ENCODE measurements at regions not wholly inside any gene's neighbourhood (a gene's known extent, or its start where the extent isn't known, plus 50 kb on each side); places are given as distances from the start of the nearest gene placed in this dataset.

DNA sequence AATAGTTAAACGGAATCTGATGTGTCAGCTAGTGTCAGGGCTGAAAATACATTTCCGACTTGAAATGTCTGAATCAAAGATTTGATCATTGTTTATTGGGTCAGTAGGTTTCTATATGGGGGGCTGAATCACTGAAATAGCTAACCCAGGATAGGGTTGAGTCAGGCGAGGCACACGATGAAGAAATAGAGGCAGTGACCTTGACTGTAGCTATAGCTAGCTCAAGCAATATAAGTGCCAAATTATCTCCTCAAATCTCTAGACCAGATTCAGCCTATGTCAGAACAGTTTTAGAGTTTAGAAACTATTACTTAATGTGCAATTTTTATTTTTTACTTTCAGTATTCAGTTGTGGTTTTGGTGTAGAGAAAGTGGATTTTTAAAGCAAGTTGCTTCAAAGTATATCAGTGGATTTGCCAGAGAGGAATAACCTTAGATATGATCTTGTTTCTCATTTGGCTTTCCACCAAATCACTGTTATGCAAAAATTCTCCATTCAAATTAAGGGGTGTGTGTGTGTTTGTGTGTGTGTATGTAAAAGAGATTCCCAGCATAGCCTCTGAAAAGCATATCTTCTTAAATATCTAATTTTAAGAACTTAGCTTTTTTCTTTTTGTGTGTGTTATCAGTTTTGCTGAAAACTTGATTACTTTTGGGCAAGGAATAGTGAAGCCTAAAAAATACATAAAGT lies 100.3 kb upstream of the RPL34 start:
- H3K4me2 ChIP-seq (replicated peaks; ENCODE audit: low read depth, low read length, poor library complexity, severe bottlenecking), result no peak overlapping the region
- no peaks in the 10 kb centered on the region for H3K4me1 Mint-ChIP-seq
- H3K79me2 ChIP-seq (ENCODE audit: control insufficient read depth, insufficient read depth, low read length), result no peaks in the 10 kb centered on the region
- no peak overlapping the region for H3K27ac Mint-ChIP-seq
- CTCF ChIA-PET, result no interaction called here
- H3K9me3 Mint-ChIP-seq (ENCODE audit: insufficient read depth), result no peaks in the 10 kb centered on the region
- no peak overlapping the region for H2AFZ ChIP-seq (ENCODE audit: insufficient read depth, low read depth, low read length, poor library complexity, severe bottlenecking)
- H3K4me1 ChIP-seq (ENCODE audit: control insufficient read depth in 2 of 2, insufficient read depth in 2 of 2, low read length in 2 of 2), result no peaks in the 10 kb centered on the region
- 68% methylated on average over 2 of the region's 4 CpGs for WGBS (ENCODE audit: insufficient coverage)
- H4K20me1 ChIP-seq (ENCODE audit: control insufficient read depth, insufficient read depth, low read length, poor library complexity, severe bottlenecking), result no peaks in the 10 kb centered on the region
- H3K4me3 ChIP-seq (ENCODE audit: control extremely low read depth in 1 of 5, extremely low read depth in 1 of 5, insufficient read depth in 1 of 5, low read depth in 2 of 5, low read length in 4 of 5), result no peak overlapping the region
- no peak overlapping the region for H3K9ac ChIP-seq (ENCODE audit: low read length)
- H3K4me3 Mint-ChIP-seq, result no peak overlapping the region
- no peaks in the 10 kb centered on the region for H3K9me3 ChIP-seq (ENCODE audit: control extremely low read depth in 1 of 3, control insufficient read depth in 2 of 3, insufficient read depth in 1 of 3, low read length in 2 of 3)
- H3K36me3 ChIP-seq (replicated peaks in 1 of 2; ENCODE audit: control extremely low read depth in 1 of 2, control insufficient read depth in 1 of 2, extremely low read depth in 1 of 2, insufficient read depth in 2 of 2, low read length in 1 of 2), result no peaks in the 10 kb centered on the region
- POLR2A ChIA-PET, result no interaction called here
- DNase-seq, result no peak
- ATAC-seq (ENCODE audit: low read depth), result no peak
- no peaks in the 10 kb centered on the region for H3K27me3 ChIP-seq (replicated peaks in 1 of 4; ENCODE audit: control extremely low read depth in 1 of 4, control insufficient read depth in 3 of 4, insufficient read depth in 4 of 4, low read length in 3 of 4)
- intact Hi-C loops (cut with micrococcal nuclease), result no loop called here
- TF ChIP-seq EZH2 (IDR thresholded peaks at IDR 0.05; ENCODE audit: borderline replicate concordance, insufficient read depth, low read depth, low read length, poor library complexity, severe bottlenecking) (no peak), CTCF (IDR thresholded peaks at IDR 0.05) (no peak)
- no peak overlapping the region for H3K27ac ChIP-seq (ENCODE audit: low read length in 2 of 2)
- peaks cover 3% of the 10 kb centered on the region for H3K27me3 Mint-ChIP-seq

DNA sequence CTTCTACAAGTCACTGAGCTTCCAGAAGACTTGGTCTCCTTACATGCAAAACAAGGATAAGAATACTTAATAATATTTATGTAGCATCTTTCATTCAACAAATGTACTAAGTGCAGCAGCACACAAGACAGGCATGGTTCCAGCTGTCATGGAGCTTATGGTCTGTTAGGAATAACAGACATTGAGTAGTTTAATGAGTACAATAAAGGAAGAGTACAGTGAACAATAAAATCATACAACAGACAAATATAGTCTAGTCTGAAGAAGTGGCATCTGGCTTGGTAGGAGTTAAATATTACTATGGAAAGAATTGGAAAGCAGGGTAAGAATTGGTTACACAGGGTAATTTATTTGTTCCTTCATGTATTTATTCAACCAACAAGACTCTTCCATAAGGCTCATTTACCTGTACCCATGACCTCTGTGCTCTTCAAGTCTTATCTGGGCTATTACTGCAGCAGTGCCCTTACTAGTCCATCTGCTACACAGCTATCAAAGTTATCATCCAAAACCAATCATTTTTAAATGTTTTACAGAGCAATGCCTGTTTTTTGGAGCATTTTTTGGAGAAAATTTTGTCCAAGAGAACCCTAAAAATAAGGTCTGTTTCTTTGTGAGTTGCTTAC lies 101.1 kb upstream of the RPL34 start:
- no peak overlapping the region for H3K4me3 Mint-ChIP-seq
- POLR2A ChIA-PET, result no interaction called here

More for the DNA sequence above, 101.1 kb upstream of the RPL34 start:
- H3K9ac ChIP-seq (ENCODE audit: low read length), result no peak overlapping the region
- H3K36me3 ChIP-seq (replicated peaks in 1 of 2; ENCODE audit: control extremely low read depth in 1 of 2, control insufficient read depth in 1 of 2, extremely low read depth in 1 of 2, insufficient read depth in 2 of 2, low read length in 1 of 2), result no peaks in the 10 kb centered on the region
- no peak overlapping the region for H3K27ac Mint-ChIP-seq
- no peak for TF ChIP-seq CTCF (IDR thresholded peaks at IDR 0.05)
- no peak for TF ChIP-seq EZH2 (IDR thresholded peaks at IDR 0.05; ENCODE audit: borderline replicate concordance, insufficient read depth, low read depth, low read length, poor library complexity, severe bottlenecking)
- H3K4me2 ChIP-seq (replicated peaks; ENCODE audit: low read depth, low read length, poor library complexity, severe bottlenecking), result no peak overlapping the region
- intact Hi-C loops (cut with micrococcal nuclease), result no loop called here
- no peak overlapping the region for H3K4me3 ChIP-seq (ENCODE audit: control extremely low read depth in 1 of 5, extremely low read depth in 1 of 5, insufficient read depth in 1 of 5, low read depth in 2 of 5, low read length in 4 of 5)
- CTCF ChIA-PET, result no interaction called here
- no peaks in the 10 kb centered on the region for H3K4me1 Mint-ChIP-seq
- no peaks in the 10 kb centered on the region for H3K79me2 ChIP-seq (ENCODE audit: control insufficient read depth, insufficient read depth, low read length)
- H4K20me1 ChIP-seq (ENCODE audit: control insufficient read depth, insufficient read depth, low read length, poor library complexity, severe bottlenecking), result no peaks in the 10 kb centered on the region
- ATAC-seq (ENCODE audit: low read depth) (no peak), DNase-seq (no peak)
- no peaks in the 10 kb centered on the region for H3K9me3 Mint-ChIP-seq (ENCODE audit: insufficient read depth)
- H3K9me3 ChIP-seq (ENCODE audit: control extremely low read depth in 1 of 3, control insufficient read depth in 2 of 3, insufficient read depth in 1 of 3, low read length in 2 of 3), result no peaks in the 10 kb centered on the region
- no peaks in the 10 kb centered on the region for H3K27me3 ChIP-seq (replicated peaks in 1 of 4; ENCODE audit: control extremely low read depth in 1 of 4, control insufficient read depth in 3 of 4, insufficient read depth in 4 of 4, low read length in 3 of 4)
- H2AFZ ChIP-seq (ENCODE audit: insufficient read depth, low read depth, low read length, poor library complexity, severe bottlenecking), result no peak overlapping the region
- H3K27ac ChIP-seq (ENCODE audit: low read length in 2 of 2), result no peak overlapping the region
- no peaks in the 10 kb centered on the region for H3K4me1 ChIP-seq (ENCODE audit: control insufficient read depth in 2 of 2, insufficient read depth in 2 of 2, low read length in 2 of 2)
- peaks cover 3% of the 10 kb centered on the region for H3K27me3 Mint-ChIP-seq

Measured in B cell (primary cell).